Neural cell (in vitro differentiated cells): ENCODE measurements at regions not wholly inside any gene's neighbourhood (a gene's known extent, or its start where the extent isn't known, plus 50 kb on each side); places are given as distances from the start of the nearest gene placed in this dataset.

Experiments used
- CTCF ChIP-seq: fragments of 450-650 bp; IDR thresholded peaks from 2 replicates; pipeline ENCODE4 v1.5.1; 2014; ENCODE audit warnings: antibody characterized with exemption, mild to moderate bottlenecking, moderate library complexity; ENCODE audit not compliant: poor library complexity, severe bottlenecking
- EP300 ChIP-seq: fragments of 450-650 bp; conservative IDR thresholded peaks from 2 replicates; pipeline ENCODE4 v1.6.1; 2014; ENCODE audit warnings: antibody characterized with exemption, mild to moderate bottlenecking, moderate library complexity; ENCODE audit not compliant: poor library complexity, severe bottlenecking
- RAD21 ChIP-seq: fragments of 450-650 bp; conservative IDR thresholded peaks from 2 replicates; pipeline ENCODE4 v1.6.1; 2014; ENCODE audit warnings: antibody characterized with exemption, mild to moderate bottlenecking, moderate library complexity
- SMC3 ChIP-seq: fragments of 450-650 bp; conservative IDR thresholded peaks from 2 replicates; pipeline ENCODE4 v1.6.1; 2014; ENCODE audit warnings: antibody characterized with exemption, mild to moderate bottlenecking, moderate library complexity; ENCODE audit not compliant: poor library complexity

- no peak for TF ChIP-seq CTCF
- TF ChIP-seq RAD21: no peak
- TF ChIP-seq SMC3: no peak
- TF ChIP-seq EP300: no peak
Measured at GRCh38 chr4:175147233-175147632, 229.1 kb downstream of the ADAM29 start.
